T-cell (primary cell): ENCODE measurements at regions not wholly inside any gene's neighbourhood (a gene's known extent, or its start where the extent isn't known, plus 50 kb on each side); places are given as distances from the start of the nearest gene placed in this dataset.
A peak's percentile ranks its signal among the peaks of the same experiment; 100 is the strongest.

Experiments
- ATAC-seq, 4 experiments: fragments of 200-7000 bp in 3 of 4; fragments of 150-1000 bp in 1 of 4; cut with Tn5 transposase; replicated peaks in 1 of 4; 1 replicate in 3 of 4; 2 replicates in 1 of 4; pipeline ENCODE4 v1.10.0; 2021; ENCODE audit warnings: moderate library complexity in 3 of 4, mild to moderate bottlenecking in 2 of 4, moderate number of reproducible peaks in 1 of 4
- CTCF ChIA-PET, 2 donors: fragments of 300-600 bp; sonication (Branson Sonifier 250); formaldehyde crosslinking; loops; one replicate each; lab custom pipeline; 2022; ENCODE audit warnings: antibody characterized with exemption in 2 of 2; lab: Charles Lee
- POLR2A ChIA-PET, 2 donors: fragments of 300-600 bp; sonication (Branson Sonifier 250); formaldehyde crosslinking; loops; one replicate each; lab custom pipeline; 2022; ENCODE audit warnings: antibody characterized with exemption in 2 of 2; lab: Charles Lee
- DNase-seq, 35 experiments: peaks; one replicate each; pipeline versions ENCODE4 v3.0.0 to v3.0.0-alpha.2; 2013 to 2023
- H3K27ac ChIP-seq: one replicate; pipeline ENCODE4 v1.5.1; 2013; ENCODE audit warnings: low read length
- H3K27me3 ChIP-seq, 2 experiments: replicated peaks in 1 of 2; 1 replicate in 1 of 2; 2 replicates in 1 of 2; pipeline versions ENCODE4 v1.6.1 to v1.7.0; 2013; ENCODE audit warnings: low read length in 1 of 2, mixed read lengths in 1 of 2; ENCODE audit not compliant: control insufficient read depth in 2 of 2, insufficient read depth in 2 of 2; ENCODE audit errors: extremely low read depth in 1 of 2
- H3K36me3 ChIP-seq, 2 donors: 1 replicate in 1 of 2; 2 replicates in 1 of 2; pipeline versions ENCODE4 v1.6.1 to v1.7.0; 2013; ENCODE audit warnings: low read length in 1 of 2; ENCODE audit not compliant: control insufficient read depth in 2 of 2, insufficient read depth in 1 of 2; ENCODE audit errors: extremely low read depth in 1 of 2
- H3K4me1 ChIP-seq, 2 experiments: 1 replicate in 1 of 2; 2 replicates in 1 of 2; pipeline versions ENCODE4 v1.6.1 to v1.7.0; 2013; ENCODE audit warnings: low read length in 2 of 2, mixed read lengths in 1 of 2; ENCODE audit not compliant: insufficient read depth in 2 of 2, control insufficient read depth in 1 of 2; ENCODE audit errors: extremely low read depth in 1 of 2
- H3K4me3 ChIP-seq, 2 donors: 1 replicate in 1 of 2; 2 replicates in 1 of 2; pipeline versions ENCODE4 v1.5.1 to v1.7.0; 2013; ENCODE audit warnings: mild to moderate bottlenecking in 2 of 2, low read length in 1 of 2, moderate library complexity in 1 of 2; ENCODE audit not compliant: control insufficient read depth in 1 of 2; ENCODE audit errors: extremely low read depth in 1 of 2
- H3K9me3 ChIP-seq: 2 replicates; pipeline ENCODE4 v1.7.0; 2013
- H3K27ac Mint-ChIP-seq, 2 donors: one replicate each; pipeline ENCODE4 v1.8.0; 2020 to 2021; ENCODE audit warnings: mild to moderate bottlenecking in 2 of 2, mixed read lengths in 2 of 2
- H3K27me3 Mint-ChIP-seq, 2 donors: one replicate each; pipeline ENCODE4 v1.8.0; 2021 to 2022; ENCODE audit warnings: mixed read lengths in 2 of 2
- H3K36me3 Mint-ChIP-seq: one replicate; pipeline ENCODE4 v1.8.0; 2021; ENCODE audit warnings: mixed read lengths
- H3K4me1 Mint-ChIP-seq, 3 donors: one replicate each; pipeline ENCODE4 v1.8.0; 2020 to 2022; ENCODE audit warnings: mixed read lengths in 3 of 3, mild to moderate bottlenecking in 1 of 3
- H3K4me3 Mint-ChIP-seq, 3 donors: one replicate each; pipeline ENCODE4 v1.8.0; 2020 to 2022; ENCODE audit warnings: mild to moderate bottlenecking in 3 of 3, mixed read lengths in 3 of 3, moderate library complexity in 3 of 3
- H3K9me3 Mint-ChIP-seq, 3 donors: one replicate each; pipeline ENCODE4 v1.8.0; 2020 to 2022; ENCODE audit warnings: mixed read lengths in 3 of 3
- WGBS: methylation state at CpG from one replicate; pipeline ENCODE4 v1.1.5; 2013; ENCODE audit warnings: missing lambda C conversion rate; ENCODE audit not compliant: insufficient coverage; 5-methylcytosine and 5-hydroxymethylcytosine counted together

GRCh38 chr1:25024615-25025350 is 94.7 kb upstream of the RUNX3 start:
- POLR2A ChIA-PET, result no interaction called here
- ATAC-seq (no peak), DNase-seq (no peak)
- Mint-ChIP-seq H3K36me3 (no peaks in the 10 kb centered on the region), H3K27ac (peak overlapping the region; percentile 95 to 98), H3K27me3 (no peaks in the 10 kb centered on the region), H3K4me3 (peak overlapping the region in 1 of 3 donors; percentile 77), H3K4me1 (peaks cover 80 to 93% (median 89%) of the 10 kb centered on the region in 3 donors), H3K9me3 (no peaks in the 10 kb centered on the region)
- no peak overlapping the region for H3K4me3 ChIP-seq
- H3K4me1 ChIP-seq, result peaks cover 50 to 100% of the 10 kb centered on the region in 2 experiments
- 98% methylated on average over 9 of the region's 15 CpGs for WGBS
- no peaks in the 10 kb centered on the region for H3K27me3 ChIP-seq
- peak overlapping the region; percentile 100 for H3K27ac ChIP-seq
- no peaks in the 10 kb centered on the region for H3K36me3 ChIP-seq
- CTCF ChIA-PET, result no interaction called here
- no peaks in the 10 kb centered on the region for H3K9me3 ChIP-seq

DNA sequence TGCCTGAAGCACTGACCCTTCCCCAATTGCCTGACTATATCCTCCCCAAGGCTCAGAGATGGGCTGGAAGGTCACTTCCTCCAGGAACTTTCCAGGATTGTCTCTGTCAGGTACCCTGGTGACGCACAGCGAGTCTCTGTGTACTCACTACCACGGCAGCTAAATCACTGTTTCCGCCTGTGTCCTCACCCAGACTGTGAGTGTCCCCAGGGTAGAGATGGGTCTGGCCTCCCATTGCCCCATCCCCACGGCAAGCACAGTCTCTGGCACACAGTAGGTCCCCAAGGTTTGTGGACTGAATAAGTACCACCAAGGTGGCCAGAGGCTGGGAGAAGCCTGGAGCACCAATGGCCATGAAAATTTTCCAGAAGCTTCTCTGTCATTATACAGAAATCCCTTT is 93.8 kb upstream of the RUNX3 start:
- no peaks in the 10 kb centered on the region for H3K36me3 Mint-ChIP-seq
- no peaks in the 10 kb centered on the region for H3K9me3 ChIP-seq
- CTCF ChIA-PET, result no interaction called here
- WGBS, result 88% methylated on average over 5 of the region's 5 CpGs
- no peak for DNase-seq
- H3K4me1 ChIP-seq, result peaks cover 44 to 100% of the 10 kb centered on the region in 2 experiments
- H3K27ac Mint-ChIP-seq, result peak overlapping the region; percentile 95 to 98
- H3K4me3 Mint-ChIP-seq, result peak overlapping the region in 1 of 3 donors; percentile 77
- H3K27me3 ChIP-seq, result no peaks in the 10 kb centered on the region
- H3K36me3 ChIP-seq, result no peaks in the 10 kb centered on the region
- H3K27ac ChIP-seq, result peak overlapping the region; percentile 100
- no peak for ATAC-seq
- no peaks in the 10 kb centered on the region for H3K27me3 Mint-ChIP-seq
- peak overlapping the region in 1 of 2 donors; percentile 28 for H3K4me3 ChIP-seq
- H3K4me1 Mint-ChIP-seq, result peaks cover 80 to 93% (median 89%) of the 10 kb centered on the region in 3 donors
- POLR2A ChIA-PET, result no interaction called here
- no peaks in the 10 kb centered on the region for H3K9me3 Mint-ChIP-seq

- Mint-ChIP-seq H3K9me3 (no peaks in the 10 kb centered on the region), H3K36me3 (no peaks in the 10 kb centered on the region), H3K27me3 (no peaks in the 10 kb centered on the region), H3K4me3 (peak overlapping the region; percentile 67 to 77 (median 70)), H3K27ac (peak overlapping the region; percentile 95 to 98), H3K4me1 (peaks cover 78 to 90% (median 89%) of the 10 kb centered on the region in 3 donors)
- H3K4me1 ChIP-seq, result peaks cover 41 to 100% of the 10 kb centered on the region in 2 experiments
- no peaks in the 10 kb centered on the region for H3K9me3 ChIP-seq
- no peaks in the 10 kb centered on the region for H3K36me3 ChIP-seq
- POLR2A ChIA-PET, result no interaction called here
- H3K27ac ChIP-seq, result peak overlapping the region; percentile 100
- peak overlapping the region; percentile 39 to 41 for H3K4me3 ChIP-seq
- CTCF ChIA-PET, result interaction anchor here in 1 of 2 donors (0.6 to 1.9 kb wide), 7 partner anchors 9 to 179 kb away, joined by 3 to 33 read pairs (median 7); partner anchors contain the start of gene RUNX3
- DNase-seq (no peak), ATAC-seq (no peak)
- 48% methylated on average over 3 of the region's 6 CpGs for WGBS
- no peaks in the 10 kb centered on the region for H3K27me3 ChIP-seq
Measured at GRCh38 chr1:25023190-25023578, 93.1 kb upstream of the RUNX3 start.

DNA sequence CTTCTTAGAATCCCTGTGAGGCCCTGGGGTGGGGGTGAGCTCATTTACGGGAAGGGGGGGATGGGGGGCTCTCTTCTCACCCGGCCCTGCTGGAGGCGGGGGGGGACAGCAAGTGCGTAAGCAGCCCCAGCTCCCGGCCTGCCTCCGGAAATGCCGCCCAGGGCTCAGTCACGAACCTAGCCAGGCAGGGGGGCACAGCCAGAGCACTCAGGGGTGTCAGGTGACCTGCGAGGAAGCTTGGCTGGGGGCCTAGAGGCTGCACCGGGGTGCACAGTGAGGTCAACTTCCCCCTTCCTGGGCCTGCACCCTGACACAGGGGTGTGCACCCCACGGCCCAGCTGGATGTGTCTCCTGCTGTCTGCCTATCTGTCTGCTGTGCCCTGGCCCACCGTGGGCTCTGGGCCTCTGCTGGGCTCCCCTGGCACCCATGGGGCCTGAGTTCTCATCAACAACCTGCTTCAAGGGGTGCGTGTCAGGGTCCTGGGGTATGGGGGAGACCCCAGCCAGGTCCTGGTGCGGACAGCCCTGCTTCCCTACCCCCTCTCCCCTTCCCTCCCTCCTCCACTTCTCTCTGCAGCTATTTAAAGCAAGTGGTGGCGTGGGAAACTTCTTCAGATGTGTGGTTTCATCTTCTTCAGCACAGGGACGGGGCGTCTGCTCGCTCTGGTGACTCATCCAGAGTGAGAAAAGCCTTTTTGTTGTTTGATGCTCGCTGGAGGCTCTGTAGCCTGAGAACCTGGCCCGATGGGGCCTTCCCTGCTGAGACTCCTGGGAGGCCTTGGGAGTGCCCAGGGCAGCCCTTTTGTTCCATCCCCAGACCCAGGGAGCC is 92.5 kb upstream of the RUNX3 start:
- Histone ChIP-seq H3K9me3 (no peaks in the 10 kb centered on the region), H3K36me3 (no peaks in the 10 kb centered on the region), H3K4me1 (peaks cover 41 to 100% of the 10 kb centered on the region in 2 experiments), H3K4me3 (peak overlapping the region; percentile 39 to 41), H3K27ac (peak overlapping the region; percentile 100), H3K27me3 (no peaks in the 10 kb centered on the region)
- ATAC-seq (peak; percentile 87 to 90 (median 88)), DNase-seq (peak; percentile 79 to 99 (median 96))
- 0% methylated on average over 15 of the region's 20 CpGs for whole genome bisulfite sequencing
- Mint-ChIP-seq H3K36me3 (no peaks in the 10 kb centered on the region), H3K4me3 (peak overlapping the region; percentile 67 to 77 (median 70)), H3K27me3 (no peaks in the 10 kb centered on the region), H3K27ac (peak overlapping the region; percentile 95 to 98), H3K9me3 (no peaks in the 10 kb centered on the region), H3K4me1 (peaks cover 72 to 89% (median 89%) of the 10 kb centered on the region in 3 donors)
- ChIA-PET POLR2A (interaction anchor here (0.6 to 1.3 kb wide), 12 partner anchors 10 to 1913 kb away, joined by 3 to 7 read pairs (median 6); partner anchors contain the start of genes CLIC4 (in 1 of the 2) and RSRP1 (in 1 of the 2)), CTCF (interaction anchor here (0.5 to 1.9 kb wide), 20 partner anchors 8 to 189 kb away, joined by 3 to 33 read pairs (median 4); partner anchors contain the start of gene RUNX3 (in 1 of the 2))

- DNase-seq (peak in 1 of 35 experiments; percentile 36), ATAC-seq (no peak)
- Histone ChIP-seq H3K36me3 (no peaks in the 10 kb centered on the region), H3K27ac (peak overlapping the region; percentile 100), H3K27me3 (no peaks in the 10 kb centered on the region), H3K9me3 (no peaks in the 10 kb centered on the region), H3K4me1 (peaks cover 41 to 100% of the 10 kb centered on the region in 2 experiments), H3K4me3 (peak overlapping the region in 1 of 2 donors; percentile 16)
- ChIA-PET POLR2A (interaction anchor here (0.6 to 1.3 kb wide), 11 partner anchors 9 to 1912 kb away, joined by 3 to 7 read pairs (median 6); partner anchors contain the start of genes CLIC4 (in 1 of the 2) and RSRP1 (in 1 of the 2)), CTCF (interaction anchor here (0.5 to 1.9 kb wide), 17 partner anchors 9 to 190 kb away, joined by 3 to 33 read pairs (median 4); partner anchors contain the start of gene RUNX3 (in 1 of the 2))
- peak overlapping the region; percentile 80 to 88 for H3K27ac Mint-ChIP-seq
- H3K36me3 Mint-ChIP-seq, result no peaks in the 10 kb centered on the region
- H3K4me3 Mint-ChIP-seq, result peak overlapping the region in 1 of 3 donors; percentile 44
- peaks cover 67 to 88% (median 86%) of the 10 kb centered on the region in 3 donors for H3K4me1 Mint-ChIP-seq
- no peaks in the 10 kb centered on the region for H3K27me3 Mint-ChIP-seq
- H3K9me3 Mint-ChIP-seq, result no peaks in the 10 kb centered on the region
- WGBS, result 90% methylated on average over 8 of the region's 9 CpGs
Measured at GRCh38 chr1:25021591-25022215, 91.6 kb upstream of the RUNX3 start.
